ENCODE measurements at regions not wholly inside any gene's neighbourhood (a gene's known extent, or its start where the extent isn't known, plus 50 kb on each side); places are given as distances from the start of the nearest gene placed in this dataset.

DNA sequence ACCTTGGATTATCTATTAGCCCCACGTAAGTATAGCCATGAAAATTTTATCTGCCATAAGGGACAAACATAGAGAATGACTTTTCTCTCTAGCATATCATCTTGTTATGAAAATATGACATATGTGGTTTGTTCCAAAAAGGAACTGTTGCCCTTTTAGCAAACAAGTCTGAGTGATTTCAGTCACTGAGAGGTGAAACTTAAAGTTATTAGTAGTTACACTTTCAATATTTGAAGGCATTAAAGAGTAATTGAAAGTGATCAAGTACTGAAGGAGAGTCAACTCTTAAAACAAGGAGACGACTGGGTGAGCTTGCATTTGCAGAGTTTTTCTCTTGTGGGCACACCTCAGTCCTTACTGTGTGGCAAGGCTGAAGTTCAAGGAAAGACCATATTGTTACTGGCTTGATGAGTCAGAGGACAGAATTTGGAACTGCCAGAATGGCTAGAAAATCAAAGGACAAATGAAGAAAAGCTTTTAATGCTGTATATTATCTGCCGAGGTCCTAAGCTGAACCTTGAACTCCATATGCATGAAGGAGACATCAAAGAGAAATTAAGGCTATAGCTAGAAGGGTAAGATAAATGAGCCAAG, 205.1 kb upstream of the EMCN start:
- no peak overlapping the region for H3K23ac ChIP-seq (ENCODE audit: insufficient read length, low read depth, low read length)
- no peaks in the 10 kb centered on the region for H3K79me2 ChIP-seq (ENCODE audit: insufficient read depth, low read length)
- no peak overlapping the region for H3K4me2 ChIP-seq (ENCODE audit: insufficient read depth, insufficient read length, low read length)
- H4K91ac ChIP-seq (ENCODE audit: insufficient read length, low read depth, low read length), result no peak overlapping the region
- no peak overlapping the region for H2AK5ac ChIP-seq (ENCODE audit: insufficient read length, low read length)
- Mint-ChIP-seq H3K4me3 (no peak overlapping the region), H3K9me3 (no peaks in the 10 kb centered on the region), H3K36me3 (ENCODE audit: insufficient read depth in 1 of 3, low read depth in 3 of 3) (no peaks in the 10 kb centered on the region), H3K4me1 (peaks cover 0 to 4% of the 10 kb centered on the region in 2 experiments; a peak in 2 of 4 replicates), H3K27ac (no peak overlapping the region), H3K27me3 (ENCODE audit: low read depth) (no peaks in the 10 kb centered on the region)
- no peaks in the 10 kb centered on the region for H3K23me2 ChIP-seq (ENCODE audit: insufficient read length, low read depth, low read length, poor library complexity, severe bottlenecking)
- no peaks in the 10 kb centered on the region for H3K4me1 ChIP-seq (ENCODE audit: insufficient read depth, low read length)
- no peaks in the 10 kb centered on the region for H3K79me1 ChIP-seq (ENCODE audit: insufficient read depth, low read depth, low read length, poor library complexity, severe bottlenecking)
- H3K9ac ChIP-seq (ENCODE audit: extremely low read depth, insufficient read length, low read length), result no peak overlapping the region
- H4K8ac ChIP-seq (replicated peaks; ENCODE audit: insufficient read length, low read depth, low read length), result no peak overlapping the region
- H4K20me1 ChIP-seq (ENCODE audit: control insufficient read depth, insufficient read depth, insufficient read length), result no peaks in the 10 kb centered on the region
- no peaks in the 10 kb centered on the region for H3K27me3 ChIP-seq (ENCODE audit: insufficient read depth, low read length)
- no peak overlapping the region for H4K5ac ChIP-seq (ENCODE audit: insufficient read length, low read depth, low read length)
- no peak overlapping the region for H2BK12ac ChIP-seq (ENCODE audit: insufficient read length, low read depth, low read length)
- H2BK20ac ChIP-seq (ENCODE audit: low read depth, low read length, poor library complexity, severe bottlenecking), result no peak overlapping the region
- no peak overlapping the region for H3K27ac ChIP-seq (ENCODE audit: insufficient read length, low read depth, low read length)
- no peak overlapping the region for H3K18ac ChIP-seq (ENCODE audit: insufficient read length, low read depth, low read length)
- no peak overlapping the region for H3K14ac ChIP-seq (ENCODE audit: insufficient read depth, low read length)
- H2BK15ac ChIP-seq (ENCODE audit: low read depth, low read length), result no peak overlapping the region
- no peak overlapping the region for H3K56ac ChIP-seq (ENCODE audit: insufficient read length, low read depth, low read length)
- H3K4ac ChIP-seq (ENCODE audit: low read depth, low read length), result no peak overlapping the region
- H3K9me3 ChIP-seq (ENCODE audit: control insufficient read depth, low read depth, low read length), result no peaks in the 10 kb centered on the region
- no peak for DNase-seq
- WGBS (ENCODE audit: extremely low coverage, insufficient read length, low lambda C conversion rate), result no CpG with 5 or more reads among the region's 3 CpGs
- TF ChIP-seq, protein P1, sequence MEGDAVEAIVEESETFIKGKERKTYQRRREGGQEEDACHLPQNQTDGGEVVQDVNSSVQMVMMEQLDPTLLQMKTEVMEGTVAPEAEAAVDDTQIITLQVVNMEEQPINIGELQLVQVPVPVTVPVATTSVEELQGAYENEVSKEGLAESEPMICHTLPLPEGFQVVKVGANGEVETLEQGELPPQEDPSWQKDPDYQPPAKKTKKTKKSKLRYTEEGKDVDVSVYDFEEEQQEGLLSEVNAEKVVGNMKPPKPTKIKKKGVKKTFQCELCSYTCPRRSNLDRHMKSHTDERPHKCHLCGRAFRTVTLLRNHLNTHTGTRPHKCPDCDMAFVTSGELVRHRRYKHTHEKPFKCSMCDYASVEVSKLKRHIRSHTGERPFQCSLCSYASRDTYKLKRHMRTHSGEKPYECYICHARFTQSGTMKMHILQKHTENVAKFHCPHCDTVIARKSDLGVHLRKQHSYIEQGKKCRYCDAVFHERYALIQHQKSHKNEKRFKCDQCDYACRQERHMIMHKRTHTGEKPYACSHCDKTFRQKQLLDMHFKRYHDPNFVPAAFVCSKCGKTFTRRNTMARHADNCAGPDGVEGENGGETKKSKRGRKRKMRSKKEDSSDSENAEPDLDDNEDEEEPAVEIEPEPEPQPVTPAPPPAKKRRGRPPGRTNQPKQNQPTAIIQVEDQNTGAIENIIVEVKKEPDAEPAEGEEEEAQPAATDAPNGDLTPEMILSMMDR (conservative IDR thresholded peaks at IDR 0.05), result no peak
- no peak overlapping the region for H2BK120ac ChIP-seq (ENCODE audit: low read depth, low read length, poor library complexity, severe bottlenecking)
- no peak overlapping the region for H2BK5ac ChIP-seq (ENCODE audit: insufficient read length, low read length)
- no peak overlapping the region for H2AFZ ChIP-seq (ENCODE audit: low read length)
- H3T11ph ChIP-seq (ENCODE audit: low read length), result no peak overlapping the region

All from H9 (cell line).